Neural progenitor cell (in vitro differentiated cells): ENCODE measurements at regions not wholly inside any gene's neighbourhood (a gene's known extent, or its start where the extent isn't known, plus 50 kb on each side); places are given as distances from the start of the nearest gene placed in this dataset.

Experiments used
- CTCF ChIP-seq: fragments of 200-600 bp; sonication (generic); IDR thresholded peaks from 2 replicates; pipeline ENCODE4 v1.5.1; 2017; ENCODE audit warnings: antibody characterized with exemption, mild to moderate bottlenecking
- EZH2 ChIP-seq: fragments of 200-600 bp; sonication (generic); IDR thresholded peaks from 2 replicates; pipeline ENCODE4 v1.6.1; 2017; ENCODE audit warnings: antibody characterized with exemption, mild to moderate bottlenecking, moderate library complexity

GRCh38 chr1:181413195-181413815, 70.0 kb upstream of the CACNA1E start:
- no peak for TF ChIP-seq CTCF
- no peak for TF ChIP-seq EZH2
